Osteocyte (in vitro differentiated cells): ENCODE measurements at regions not wholly inside any gene's neighbourhood (a gene's known extent, or its start where the extent isn't known, plus 50 kb on each side); places are given as distances from the start of the nearest gene placed in this dataset.

ENCODE experiments used
- DNase-seq: peaks from one replicate; pipeline ENCODE4 v3.0.0; 2021; ENCODE audit warnings: mixed read lengths; ENCODE audit not compliant: unreplicated experiment; ENCODE audit errors: extremely low spot score
- H3K27ac Mint-ChIP-seq: one replicate; pipeline ENCODE4 v1.8.0; 2021; ENCODE audit warnings: mild to moderate bottlenecking, mixed read lengths; ENCODE audit not compliant: unreplicated experiment
- H3K27me3 Mint-ChIP-seq: one replicate; pipeline ENCODE4 v1.8.0; 2021; ENCODE audit warnings: mixed read lengths; ENCODE audit not compliant: unreplicated experiment
- H3K36me3 Mint-ChIP-seq: one replicate; pipeline ENCODE4 v1.8.0; 2021; ENCODE audit warnings: mixed read lengths; ENCODE audit not compliant: unreplicated experiment
- H3K4me1 Mint-ChIP-seq: one replicate; pipeline ENCODE4 v1.8.0; 2021; ENCODE audit warnings: mixed read lengths; ENCODE audit not compliant: unreplicated experiment
- H3K4me3 Mint-ChIP-seq: one replicate; pipeline ENCODE4 v1.8.0; 2021; ENCODE audit warnings: mild to moderate bottlenecking, moderate library complexity, mixed read lengths; ENCODE audit not compliant: unreplicated experiment
- H3K9me3 Mint-ChIP-seq: one replicate; pipeline ENCODE4 v1.8.0; 2021; ENCODE audit warnings: mixed read lengths; ENCODE audit not compliant: unreplicated experiment
- CTCF ChIP-seq: fragments of 200-600 bp; sonication (generic); IDR thresholded peaks from 2 replicates; pipeline ENCODE4 v1.5.0; 2021; ENCODE audit warnings: antibody characterized with exemption, mild to moderate bottlenecking, moderate library complexity

GRCh38 chr22:47269516-47270088 lies 507.2 kb downstream of the TBC1D22A start:
- H3K27ac Mint-ChIP-seq: no peak overlapping the region
- no peaks in the 10 kb centered on the region for H3K27me3 Mint-ChIP-seq
- DNase-seq: no peak
- peaks cover 3% of the 10 kb centered on the region for H3K9me3 Mint-ChIP-seq
- TF ChIP-seq CTCF: no peak
- no peak overlapping the region for H3K4me3 Mint-ChIP-seq
- H3K4me1 Mint-ChIP-seq: no peaks in the 10 kb centered on the region
- no peaks in the 10 kb centered on the region for H3K36me3 Mint-ChIP-seq

- Mint-ChIP-seq H3K4me3 (no peak overlapping the region), H3K36me3 (no peaks in the 10 kb centered on the region), H3K4me1 (no peaks in the 10 kb centered on the region), H3K27me3 (no peaks in the 10 kb centered on the region), H3K27ac (no peak overlapping the region), H3K9me3 (peaks cover 3% of the 10 kb centered on the region)
- DNase-seq: no peak
- no peak for TF ChIP-seq CTCF
Observed at GRCh38 chr22:47267513-47268282, 505.2 kb downstream of the TBC1D22A start.

GRCh38 chr22:47266329-47266728 lies 503.9 kb downstream of the TBC1D22A start:
- peaks cover 3% of the 10 kb centered on the region for H3K9me3 Mint-ChIP-seq
- no peak for TF ChIP-seq CTCF
- H3K4me1 Mint-ChIP-seq: no peaks in the 10 kb centered on the region
- DNase-seq: no peak
- H3K36me3 Mint-ChIP-seq: no peaks in the 10 kb centered on the region
- no peaks in the 10 kb centered on the region for H3K27me3 Mint-ChIP-seq
- H3K4me3 Mint-ChIP-seq: no peak overlapping the region
- H3K27ac Mint-ChIP-seq: no peak overlapping the region

- no peaks in the 10 kb centered on the region for H3K27me3 Mint-ChIP-seq
- H3K4me3 Mint-ChIP-seq: no peak overlapping the region
- H3K27ac Mint-ChIP-seq: no peak overlapping the region
- TF ChIP-seq CTCF: no peak
- H3K36me3 Mint-ChIP-seq: no peaks in the 10 kb centered on the region
- H3K9me3 Mint-ChIP-seq: peaks cover 9% of the 10 kb centered on the region
- H3K4me1 Mint-ChIP-seq: no peaks in the 10 kb centered on the region
- no peak for DNase-seq
Observed at GRCh38 chr22:47260551-47260950, 498.1 kb downstream of the TBC1D22A start.

- TF ChIP-seq CTCF: no peak
- DNase-seq: no peak
- Mint-ChIP-seq H3K4me3 (no peak overlapping the region), H3K9me3 (peaks cover 9% of the 10 kb centered on the region), H3K27me3 (no peaks in the 10 kb centered on the region), H3K4me1 (no peaks in the 10 kb centered on the region), H3K27ac (no peak overlapping the region), H3K36me3 (no peaks in the 10 kb centered on the region)
Observed at GRCh38 chr22:47259990-47260389, 497.5 kb downstream of the TBC1D22A start.
